ENCODE measurements at regions not wholly inside any gene's neighbourhood (a gene's known extent, or its start where the extent isn't known, plus 50 kb on each side); places are given as distances from the start of the nearest gene placed in this dataset.
"Not testable (repeated sequence)": the region's sequence is repeated elsewhere in the genome, so short reads cannot be mapped to it uniquely, and the experiment has no call there.

- DNase-seq (ENCODE audit: low spot score) = peak; percentile 99
- H3K9ac ChIP-seq = peak overlapping the region; percentile 89
- peaks cover 25% of the 10 kb centered on the region for H3K79me2 ChIP-seq (ENCODE audit: low read depth)
- H2AFZ ChIP-seq (replicated peaks) = peak overlapping the region; percentile 85
- H3K27me3 Mint-ChIP-seq (ENCODE audit: insufficient read depth, low read depth); H3F3A ChIP-seq (ENCODE audit: low read depth); H3K27me3 ChIP-seq; H3K4me1 ChIP-seq; H4K20me1 ChIP-seq (ENCODE audit: low read depth); H3K9me3 Mint-ChIP-seq; H3K36me3 Mint-ChIP-seq; H3K36me3 ChIP-seq; H3K9me3 ChIP-seq (ENCODE audit: low read depth); H3K4me1 Mint-ChIP-seq: not testable (repeated sequence)
- peak overlapping the region; percentile 98 for H3K4me3 ChIP-seq
- H3K27ac ChIP-seq = peak overlapping the region; percentile 95
- peak overlapping the region; percentile 99 for H3K27ac Mint-ChIP-seq
- TF ChIP-seq CTCF (IDR thresholded peaks at IDR 0.05) = peak; percentile 5
- peak overlapping the region; percentile 98 for H3K4me3 Mint-ChIP-seq
- peak overlapping the region; percentile 81 for H3K4me2 ChIP-seq
These were observed 121.3 kb upstream of the FBXO28 start for GRCh38 chr1:223992456-223993246.

- H3K27ac Mint-ChIP-seq; H3K9ac ChIP-seq; H3K9me3 ChIP-seq (ENCODE audit: low read depth): not testable (repeated sequence)
These were observed 122.5 kb upstream of the FBXO28 start for GRCh38 chr1:223991297-223991857.

GRCh38 chr1:223961985-223962384, 116.2 kb upstream of the TP53BP2 start:
- not testable (repeated sequence) for H3F3A ChIP-seq (ENCODE audit: low read depth); H3K4me2 ChIP-seq; DNase-seq (ENCODE audit: low spot score); H3K9me3 Mint-ChIP-seq; H3K79me2 ChIP-seq (ENCODE audit: low read depth); H3K27me3 Mint-ChIP-seq (ENCODE audit: insufficient read depth, low read depth); H3K4me1 Mint-ChIP-seq; H3K4me1 ChIP-seq; H3K36me3 ChIP-seq; H2AFZ ChIP-seq (replicated peaks); H3K4me3 Mint-ChIP-seq; H3K9me3 ChIP-seq (ENCODE audit: low read depth); H3K36me3 Mint-ChIP-seq; H3K27me3 ChIP-seq; H3K27ac ChIP-seq; H3K4me3 ChIP-seq; H3K27ac Mint-ChIP-seq; H4K20me1 ChIP-seq (ENCODE audit: low read depth); H3K9ac ChIP-seq

More at GRCh38 chr1:223991297-223991857, 122.5 kb upstream of the FBXO28 start:
- not testable (repeated sequence) for H3K27me3 Mint-ChIP-seq (ENCODE audit: insufficient read depth, low read depth); H3K4me3 ChIP-seq; H3K4me1 Mint-ChIP-seq; H2AFZ ChIP-seq (replicated peaks); H3K4me1 ChIP-seq; H3F3A ChIP-seq (ENCODE audit: low read depth); DNase-seq (ENCODE audit: low spot score); H3K4me3 Mint-ChIP-seq; H4K20me1 ChIP-seq (ENCODE audit: low read depth); H3K27ac ChIP-seq; H3K36me3 ChIP-seq; H3K9me3 Mint-ChIP-seq; H3K27me3 ChIP-seq; H3K4me2 ChIP-seq; H3K36me3 Mint-ChIP-seq
- H3K79me2 ChIP-seq (ENCODE audit: low read depth) = peaks cover 25% of the 10 kb centered on the region

- H3F3A ChIP-seq (ENCODE audit: low read depth); H3K27ac ChIP-seq; H3K4me1 Mint-ChIP-seq; H4K20me1 ChIP-seq (ENCODE audit: low read depth); H3K4me3 Mint-ChIP-seq; H3K27me3 ChIP-seq; DNase-seq (ENCODE audit: low spot score); H3K4me2 ChIP-seq; H2AFZ ChIP-seq (replicated peaks); H3K9me3 Mint-ChIP-seq; H3K4me3 ChIP-seq; H3K27me3 Mint-ChIP-seq (ENCODE audit: insufficient read depth, low read depth); H3K9me3 ChIP-seq (ENCODE audit: low read depth); H3K79me2 ChIP-seq (ENCODE audit: low read depth); H3K9ac ChIP-seq; H3K36me3 Mint-ChIP-seq; H3K27ac Mint-ChIP-seq; H3K4me1 ChIP-seq; H3K36me3 ChIP-seq: not testable (repeated sequence)
These were observed 107.1 kb upstream of the TP53BP2 start for GRCh38 chr1:223952801-223953200.

GRCh38 chr1:223951551-223951950, 105.8 kb upstream of the TP53BP2 start:
- H3K27me3 ChIP-seq; H2AFZ ChIP-seq (replicated peaks); H3K9me3 Mint-ChIP-seq; H3K9me3 ChIP-seq (ENCODE audit: low read depth); H3F3A ChIP-seq (ENCODE audit: low read depth); H3K27ac ChIP-seq; H3K4me1 ChIP-seq; H4K20me1 ChIP-seq (ENCODE audit: low read depth); H3K4me3 Mint-ChIP-seq; DNase-seq (ENCODE audit: low spot score); H3K36me3 ChIP-seq; H3K4me1 Mint-ChIP-seq; H3K27ac Mint-ChIP-seq; H3K27me3 Mint-ChIP-seq (ENCODE audit: insufficient read depth, low read depth); H3K9ac ChIP-seq; H3K79me2 ChIP-seq (ENCODE audit: low read depth); H3K36me3 Mint-ChIP-seq; H3K4me2 ChIP-seq; H3K4me3 ChIP-seq: not testable (repeated sequence)

GRCh38 chr1:223949944-223950343, 104.2 kb upstream of the TP53BP2 start:
- H3K9ac ChIP-seq; H3K4me1 Mint-ChIP-seq; H3K79me2 ChIP-seq (ENCODE audit: low read depth); H3K27me3 Mint-ChIP-seq (ENCODE audit: insufficient read depth, low read depth); H3K27ac Mint-ChIP-seq; H2AFZ ChIP-seq (replicated peaks); H3K9me3 ChIP-seq (ENCODE audit: low read depth); H3K36me3 Mint-ChIP-seq; DNase-seq (ENCODE audit: low spot score); H3K9me3 Mint-ChIP-seq; H3K4me1 ChIP-seq; H3K36me3 ChIP-seq; H3K4me3 Mint-ChIP-seq; H3K4me2 ChIP-seq; H3K27ac ChIP-seq; H4K20me1 ChIP-seq (ENCODE audit: low read depth); H3K27me3 ChIP-seq; H3F3A ChIP-seq (ENCODE audit: low read depth); H3K4me3 ChIP-seq: not testable (repeated sequence)

GRCh38 chr1:223948041-223948440, 102.3 kb upstream of the TP53BP2 start:
- not testable (repeated sequence) for H3K27me3 ChIP-seq; H3K4me3 Mint-ChIP-seq; H3K9me3 ChIP-seq (ENCODE audit: low read depth); H3K36me3 ChIP-seq; H3K9ac ChIP-seq; H3K27me3 Mint-ChIP-seq (ENCODE audit: insufficient read depth, low read depth); H3K4me2 ChIP-seq; H3K27ac ChIP-seq; H3K4me1 ChIP-seq; H3K79me2 ChIP-seq (ENCODE audit: low read depth); H3K4me3 ChIP-seq; H3K36me3 Mint-ChIP-seq; H4K20me1 ChIP-seq (ENCODE audit: low read depth); H3K9me3 Mint-ChIP-seq; H3F3A ChIP-seq (ENCODE audit: low read depth); H3K4me1 Mint-ChIP-seq; DNase-seq (ENCODE audit: low spot score); H3K27ac Mint-ChIP-seq; H2AFZ ChIP-seq (replicated peaks)

All from neural progenitor cell (in vitro differentiated cells).